Transverse colon (tissue), 4 donors: ENCODE measurements at regions not wholly inside any gene's neighbourhood (a gene's known extent, or its start where the extent isn't known, plus 50 kb on each side); places are given as distances from the start of the nearest gene placed in this dataset.

Experiments
- DNase-seq: peaks from one replicate; pipeline ENCODE4 v3.0.0-alpha.2; 2019
- H3K27ac ChIP-seq, 4 donors: fragments of 200-600 bp; sonication (generic); 2 replicates each; pipeline ENCODE4 v1.5.1; 2016 to 2018; ENCODE audit warnings: inconsistent platforms in 4 of 4
- H3K27me3 ChIP-seq: fragments of 200-600 bp; sonication (generic); 2 replicates; pipeline ENCODE4 v1.5.1; 2017; ENCODE audit warnings: inconsistent platforms
- H3K36me3 ChIP-seq, 4 donors: fragments of 200-600 bp; sonication (generic); 2 replicates each; pipeline ENCODE4 v1.5.1; 2017 to 2019; ENCODE audit warnings: inconsistent platforms in 4 of 4
- H3K4me1 ChIP-seq, 4 donors: fragments of 200-600 bp; sonication (generic); 2 replicates each; pipeline ENCODE4 v1.5.1; 2017 to 2020; ENCODE audit warnings: inconsistent platforms in 4 of 4
- H3K4me3 ChIP-seq, 4 donors: fragments of 200-600 bp; sonication (generic); 1 replicate in 1 of 4; 2 replicates in 3 of 4; pipeline versions ENCODE4 v1.5.1 to v1.6.1; 2017 to 2019; ENCODE audit warnings: inconsistent platforms in 4 of 4
- H3K9me3 ChIP-seq, 2 donors: fragments of 200-600 bp; sonication (generic); 2 replicates each; pipeline ENCODE4 v1.5.1; 2017 to 2019; ENCODE audit warnings: inconsistent platforms in 2 of 2
- EP300 ChIP-seq: sonication (generic); formaldehyde crosslinking; IDR thresholded peaks from one replicate; pipeline ENCODE4 v1.6.1; 2017; ENCODE audit warnings: antibody characterized with exemption, low read depth
- POLR2A ChIP-seq: fragments of 450-650 bp; IDR thresholded peaks from one replicate; pipeline ENCODE4 v1.6.1; 2016; ENCODE audit warnings: antibody characterized with exemption, mild to moderate bottlenecking, moderate library complexity
- POLR2AphosphoS5 ChIP-seq, 3 donors: sonication (generic); formaldehyde crosslinking; IDR thresholded peaks; one replicate each; pipeline ENCODE4 v1.6.1; 2016; ENCODE audit warnings: antibody characterized with exemption in 3 of 3
- WGBS, 2 donors: methylation state at CpG; one replicate each; pipeline ENCODE4 v1.1.5; 2018; ENCODE audit warnings: low coverage in 1 of 2; 5-methylcytosine and 5-hydroxymethylcytosine counted together
- in situ Hi-C, 4 donors: fragments of 200-750 bp; cut with MboI; loops; one replicate each; pipeline versions ENCODE4 v1.15.0 to v1.15.1; 2017; ENCODE audit warnings: low sequenced_read_pairs in 3 of 4, low pct_ligation_motif_present in 1 of 4, low pct_unique_long_range_greater_than_20kb in 1 of 4
- intact Hi-C: fragments of 100-400 bp; cut with DNase I; formaldehyde crosslinking; loops from one replicate; pipeline ENCODE4 v1.15.1; 2023; ENCODE audit warnings: low total_unique reads
- TF ChIP-seq, protein P1 (sequence below), 5 experiments: fragments of 200-600 bp in 3 of 5; fragments of 450-650 bp in 2 of 5; sonication (generic) in 3 of 5; IDR thresholded peaks; 1 replicate in 2 of 5; 2 replicates in 3 of 5; pipeline ENCODE4 v1.5.1; 2016 to 2017; ENCODE audit warnings: antibody characterized with exemption in 5 of 5, inconsistent platforms in 3 of 5, mild to moderate bottlenecking in 2 of 5, moderate library complexity in 1 of 5

DNA sequence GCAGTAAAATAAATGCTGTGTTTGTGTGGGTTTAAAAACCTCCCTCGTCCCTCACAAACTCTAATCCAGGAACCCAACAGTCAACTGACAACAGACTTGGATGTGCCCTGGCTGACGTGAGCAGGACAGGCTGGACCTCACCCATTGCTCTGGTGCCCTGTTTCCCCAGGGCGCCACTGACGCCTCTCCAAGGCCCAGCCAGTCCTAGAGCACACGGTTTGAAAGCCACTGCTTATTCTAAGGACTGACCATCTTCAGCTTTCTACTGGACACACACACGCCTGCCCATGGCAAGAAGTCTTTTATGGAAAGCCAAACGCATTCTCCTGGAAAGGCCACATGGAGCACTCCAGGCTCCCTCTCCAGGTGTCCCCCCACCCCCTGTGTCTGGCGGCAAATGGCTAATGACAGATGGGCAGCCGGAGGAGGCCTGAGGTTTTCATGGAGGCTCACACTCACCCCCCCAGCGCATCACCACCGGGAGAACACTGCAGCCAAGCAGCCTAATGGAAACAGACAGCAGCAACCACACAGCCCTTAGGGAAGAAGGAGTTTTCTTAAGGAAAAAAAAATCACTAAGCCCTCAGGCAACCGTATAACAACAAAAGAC is 319.2 kb downstream of the SOX9 start:
- 78% methylated on average over 5 to 12 of the region's 12 CpGs for WGBS, 2 donors
- in situ Hi-C loops (loop anchor here in 1 of 4 donors (10.0 kb wide), 1 partner anchor 95 kb away; no protein-coding TSS in a partner anchor), intact Hi-C loops (no loop called here)
- no peak for DNase-seq
- H3K4me1 ChIP-seq, result peaks cover 7 to 27% (median 20%) of the 10 kb centered on the region in 4 donors
- TF ChIP-seq, protein P1, sequence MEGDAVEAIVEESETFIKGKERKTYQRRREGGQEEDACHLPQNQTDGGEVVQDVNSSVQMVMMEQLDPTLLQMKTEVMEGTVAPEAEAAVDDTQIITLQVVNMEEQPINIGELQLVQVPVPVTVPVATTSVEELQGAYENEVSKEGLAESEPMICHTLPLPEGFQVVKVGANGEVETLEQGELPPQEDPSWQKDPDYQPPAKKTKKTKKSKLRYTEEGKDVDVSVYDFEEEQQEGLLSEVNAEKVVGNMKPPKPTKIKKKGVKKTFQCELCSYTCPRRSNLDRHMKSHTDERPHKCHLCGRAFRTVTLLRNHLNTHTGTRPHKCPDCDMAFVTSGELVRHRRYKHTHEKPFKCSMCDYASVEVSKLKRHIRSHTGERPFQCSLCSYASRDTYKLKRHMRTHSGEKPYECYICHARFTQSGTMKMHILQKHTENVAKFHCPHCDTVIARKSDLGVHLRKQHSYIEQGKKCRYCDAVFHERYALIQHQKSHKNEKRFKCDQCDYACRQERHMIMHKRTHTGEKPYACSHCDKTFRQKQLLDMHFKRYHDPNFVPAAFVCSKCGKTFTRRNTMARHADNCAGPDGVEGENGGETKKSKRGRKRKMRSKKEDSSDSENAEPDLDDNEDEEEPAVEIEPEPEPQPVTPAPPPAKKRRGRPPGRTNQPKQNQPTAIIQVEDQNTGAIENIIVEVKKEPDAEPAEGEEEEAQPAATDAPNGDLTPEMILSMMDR (IDR thresholded peaks at IDR 0.05), result no peak
- no peak for TF ChIP-seq POLR2AphosphoS5 (IDR thresholded peaks at IDR 0.05)
- no peak for TF ChIP-seq EP300
- TF ChIP-seq POLR2A, result no peak
- no peaks in the 10 kb centered on the region for H3K27me3 ChIP-seq
- no peaks in the 10 kb centered on the region for H3K36me3 ChIP-seq
- no peak overlapping the region for H3K4me3 ChIP-seq
- H3K27ac ChIP-seq, result no peak overlapping the region
- no peaks in the 10 kb centered on the region for H3K9me3 ChIP-seq

DNA sequence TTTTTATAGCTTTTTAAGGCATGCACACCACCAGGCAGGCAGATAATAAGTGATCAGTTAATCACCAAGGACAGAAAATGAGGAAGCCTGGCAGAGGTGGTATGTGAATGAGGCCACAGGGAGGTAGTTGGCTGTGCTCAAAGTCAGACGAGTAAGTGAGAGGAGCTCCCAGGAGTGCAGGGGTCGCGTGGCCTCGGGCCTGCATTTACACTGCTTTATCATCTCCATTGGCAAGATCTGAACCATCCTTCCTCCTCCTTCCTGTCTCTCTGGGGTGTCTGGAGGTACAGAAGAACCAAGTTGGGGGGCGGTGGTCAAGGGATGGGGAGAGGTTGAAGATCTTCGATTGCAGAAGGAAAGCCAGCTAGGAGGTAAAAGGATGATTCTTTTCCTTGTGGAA is 320.1 kb downstream of the SOX9 start:
- H3K27me3 ChIP-seq, result no peaks in the 10 kb centered on the region
- peaks cover 15 to 35% (median 28%) of the 10 kb centered on the region in 4 donors for H3K4me1 ChIP-seq
- in situ Hi-C loops, result no loop called here
- DNase-seq, result no peak
- 81 to 90% methylated on average over 2 to 6 of the region's 6 CpGs for WGBS, 2 donors
- H3K4me3 ChIP-seq, result no peak overlapping the region
- no peak for TF ChIP-seq EP300
- TF ChIP-seq POLR2A, result no peak
- TF ChIP-seq, protein P1 (IDR thresholded peaks at IDR 0.05), result no peak
- TF ChIP-seq POLR2AphosphoS5 (IDR thresholded peaks at IDR 0.05), result no peak
- no peak overlapping the region for H3K27ac ChIP-seq
- intact Hi-C loops, result no loop called here
- H3K36me3 ChIP-seq, result no peaks in the 10 kb centered on the region
- no peaks in the 10 kb centered on the region for H3K9me3 ChIP-seq

DNA sequence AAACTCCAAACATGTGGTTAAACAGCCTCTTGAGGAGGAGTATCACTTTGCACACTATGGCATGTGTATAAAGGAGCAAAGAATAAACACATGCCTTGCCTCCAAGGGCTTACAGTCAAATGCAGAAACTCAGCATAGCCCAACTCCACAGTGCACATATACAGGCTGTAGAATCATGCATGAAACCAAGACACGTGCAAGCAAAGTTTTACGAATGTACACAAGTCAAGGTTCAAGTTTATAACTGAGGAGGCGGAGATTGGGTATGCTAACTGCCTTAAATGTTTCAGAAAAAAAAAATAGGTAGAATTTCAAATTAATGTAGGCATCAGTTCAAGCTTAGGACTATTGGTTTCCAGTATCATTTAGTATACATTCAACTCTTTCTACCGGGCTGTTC is 321.1 kb downstream of the SOX9 start:
- TF ChIP-seq POLR2A (no peak), POLR2AphosphoS5 (IDR thresholded peaks at IDR 0.05) (peak in 1 of 3 donors; percentile 22)
- in situ Hi-C loops, result no loop called here
- intact Hi-C loops, result no loop called here
- H3K36me3 ChIP-seq, result no peaks in the 10 kb centered on the region
- no peaks in the 10 kb centered on the region for H3K9me3 ChIP-seq
- peak overlapping the region; percentile 19 to 63 (median 58) for H3K27ac ChIP-seq
- H3K4me3 ChIP-seq, result no peak overlapping the region
- H3K4me1 ChIP-seq, result peaks cover 15 to 42% (median 31%) of the 10 kb centered on the region in 4 donors
- 44 to 66% methylated on average over 4 of the region's 4 CpGs for WGBS, 2 donors
- no peak for DNase-seq
- H3K27me3 ChIP-seq, result no peaks in the 10 kb centered on the region

DNA sequence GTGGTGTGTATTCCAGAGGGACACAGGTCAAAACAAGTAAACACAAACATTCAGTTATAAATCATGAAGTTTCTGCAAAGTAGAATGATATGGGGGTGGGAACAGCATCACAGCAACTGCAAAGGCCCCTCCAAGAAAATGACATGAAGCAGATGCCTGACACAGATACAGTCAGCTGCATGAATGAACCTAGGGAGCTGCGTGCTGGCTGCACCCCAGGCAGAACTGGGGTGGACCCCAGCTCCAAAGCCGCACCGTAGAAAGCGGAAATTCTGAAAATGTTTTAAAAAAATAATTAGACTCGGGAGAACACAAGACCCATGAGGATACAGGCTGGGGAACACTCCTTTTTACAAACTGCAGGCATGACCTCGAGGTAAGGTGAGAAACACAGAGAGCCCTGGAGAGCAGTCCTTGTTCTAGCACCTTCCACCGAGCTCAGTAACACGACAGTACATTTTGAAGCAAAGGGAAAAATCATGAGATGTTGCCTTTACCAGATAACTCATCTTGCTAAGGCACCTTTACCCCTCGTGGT is 323.8 kb downstream of the SOX9 start:
- H3K27ac ChIP-seq, result peak overlapping the region; percentile 80 to 92 (median 88)
- in situ Hi-C loops, result no loop called here

More for the DNA sequence above, 323.8 kb downstream of the SOX9 start:
- intact Hi-C loops, result no loop called here
- TF ChIP-seq, protein P1 (IDR thresholded peaks at IDR 0.05), result no peak
- TF ChIP-seq EP300 (no peak), POLR2A (no peak), POLR2AphosphoS5 (IDR thresholded peaks at IDR 0.05) (no peak)
- Histone ChIP-seq H3K4me1 (peaks cover 15 to 58% (median 43%) of the 10 kb centered on the region in 4 donors), H3K4me3 (no peak overlapping the region), H3K27me3 (no peaks in the 10 kb centered on the region), H3K36me3 (no peaks in the 10 kb centered on the region), H3K9me3 (no peaks in the 10 kb centered on the region)
- no peak for DNase-seq
- 55 to 67% methylated on average over 7 to 9 of the region's 9 CpGs for WGBS, 2 donors
